Uterus (tissue), 2 donors: ENCODE measurements at regions not wholly inside any gene's neighbourhood (a gene's known extent, or its start where the extent isn't known, plus 50 kb on each side); places are given as distances from the start of the nearest gene placed in this dataset.

Source experiments
- POLR2A ChIP-seq, 2 donors: fragments of 450-650 bp; IDR thresholded peaks; one replicate each; pipeline ENCODE4 v1.6.1; 2016; ENCODE audit warnings: antibody characterized with exemption in 2 of 2, mild to moderate bottlenecking in 1 of 2, moderate library complexity in 1 of 2
- TF ChIP-seq, protein P1 (sequence below), 4 experiments: fragments of 200-600 bp in 2 of 4; fragments of 450-650 bp in 2 of 4; sonication (generic) in 2 of 4; IDR thresholded peaks; one replicate each; pipeline ENCODE4 v1.5.1; 2016 to 2019; ENCODE audit warnings: antibody characterized with exemption in 4 of 4, mild to moderate bottlenecking in 2 of 4, moderate library complexity in 1 of 4

DNA sequence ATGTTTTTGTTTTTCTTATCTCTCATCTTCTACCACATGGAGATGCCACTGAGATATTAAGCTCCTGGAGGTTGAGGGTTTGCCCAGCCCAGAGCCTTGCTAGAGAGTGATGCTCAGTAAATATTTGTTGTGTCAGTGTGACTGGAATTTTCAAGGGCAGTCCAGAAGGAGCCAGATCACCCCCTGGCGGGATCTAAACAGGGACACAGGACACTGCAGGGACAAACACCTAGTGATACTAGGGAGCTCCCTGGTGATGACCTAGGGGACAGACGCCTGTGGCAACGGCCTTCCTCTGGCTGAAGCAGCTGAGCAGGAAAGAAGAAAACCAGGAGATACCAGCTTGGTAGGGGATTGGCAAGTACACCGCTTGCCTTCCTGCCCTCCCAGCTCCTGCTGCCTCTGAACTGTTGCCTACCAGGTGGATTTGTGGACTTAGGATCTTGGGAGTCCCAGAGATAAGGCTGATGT lies 714.4 kb upstream of the TBX3 start:
- TF ChIP-seq, protein P1, sequence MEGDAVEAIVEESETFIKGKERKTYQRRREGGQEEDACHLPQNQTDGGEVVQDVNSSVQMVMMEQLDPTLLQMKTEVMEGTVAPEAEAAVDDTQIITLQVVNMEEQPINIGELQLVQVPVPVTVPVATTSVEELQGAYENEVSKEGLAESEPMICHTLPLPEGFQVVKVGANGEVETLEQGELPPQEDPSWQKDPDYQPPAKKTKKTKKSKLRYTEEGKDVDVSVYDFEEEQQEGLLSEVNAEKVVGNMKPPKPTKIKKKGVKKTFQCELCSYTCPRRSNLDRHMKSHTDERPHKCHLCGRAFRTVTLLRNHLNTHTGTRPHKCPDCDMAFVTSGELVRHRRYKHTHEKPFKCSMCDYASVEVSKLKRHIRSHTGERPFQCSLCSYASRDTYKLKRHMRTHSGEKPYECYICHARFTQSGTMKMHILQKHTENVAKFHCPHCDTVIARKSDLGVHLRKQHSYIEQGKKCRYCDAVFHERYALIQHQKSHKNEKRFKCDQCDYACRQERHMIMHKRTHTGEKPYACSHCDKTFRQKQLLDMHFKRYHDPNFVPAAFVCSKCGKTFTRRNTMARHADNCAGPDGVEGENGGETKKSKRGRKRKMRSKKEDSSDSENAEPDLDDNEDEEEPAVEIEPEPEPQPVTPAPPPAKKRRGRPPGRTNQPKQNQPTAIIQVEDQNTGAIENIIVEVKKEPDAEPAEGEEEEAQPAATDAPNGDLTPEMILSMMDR (IDR thresholded peaks at IDR 0.05): no peak
- TF ChIP-seq POLR2A (IDR thresholded peaks at IDR 0.05): no peak
